Heart right ventricle (tissue), 16 donors: ENCODE measurements at regions not wholly inside any gene's neighbourhood (a gene's known extent, or its start where the extent isn't known, plus 50 kb on each side); places are given as distances from the start of the nearest gene placed in this dataset.

Source experiments
- ATAC-seq, 8 donors: fragments of 200-7000 bp; cut with Tn5 transposase; one replicate each; pipeline ENCODE4 v1.9.1; 2020; ENCODE audit warnings: mild to moderate bottlenecking in 8 of 8, moderate library complexity in 8 of 8, moderate number of reproducible peaks in 1 of 8
- DNase-seq, 2 donors: peaks; one replicate each; pipeline ENCODE4 v3.0.0-alpha.2; 2020
- H3K27ac ChIP-seq, 10 donors: fragments of 200-600 bp; sonication (generic) in 2 of 10; one replicate each; pipeline versions ENCODE4 v1.5.0 to v1.8.0; 2020 to 2022; ENCODE audit warnings: mild to moderate bottlenecking in 3 of 10
- H3K27me3 ChIP-seq, 7 donors: fragments of 200-600 bp; one replicate each; pipeline ENCODE4 v1.8.0; 2021 to 2022; ENCODE audit warnings: mild to moderate bottlenecking in 2 of 7
- H3K36me3 ChIP-seq, 9 donors: fragments of 200-600 bp; sonication (generic) in 1 of 9; one replicate each; pipeline versions ENCODE4 v1.5.0 to v1.8.0; 2020 to 2022; ENCODE audit warnings: mild to moderate bottlenecking in 2 of 9
- H3K4me1 ChIP-seq, 9 donors: fragments of 200-600 bp; sonication (generic) in 1 of 9; one replicate each; pipeline versions ENCODE4 v1.5.0 to v1.8.0; 2020 to 2022; ENCODE audit warnings: mild to moderate bottlenecking in 4 of 9
- H3K4me3 ChIP-seq, 10 donors: fragments of 200-600 bp; sonication (generic) in 2 of 10; one replicate each; pipeline versions ENCODE4 v1.5.0 to v1.8.0; 2020 to 2022; ENCODE audit warnings: mild to moderate bottlenecking in 7 of 10, moderate library complexity in 2 of 10
- H3K9me3 ChIP-seq, 11 donors: fragments of 200-600 bp in 10 of 11; sonication (generic) in 2 of 11; one replicate each; pipeline versions ENCODE4 v1.5.0 to v1.8.0; 2013 to 2022; ENCODE audit warnings: mild to moderate bottlenecking in 2 of 11, control low read depth in 1 of 11, moderate library complexity in 1 of 11
- CTCF ChIP-seq, 9 donors: fragments of 200-600 bp; sonication (generic) in 2 of 9; IDR thresholded peaks; one replicate each; pipeline versions ENCODE4 v1.5.0 to v1.8.0; 2021 to 2022; ENCODE audit warnings: antibody characterized with exemption in 9 of 9, mild to moderate bottlenecking in 5 of 9, moderate library complexity in 1 of 9
- WGBS, 2 donors: extraction: QIAGEN DNeasy Blood & Tissue Kit; methylation state at CpG; one replicate each; pipeline ENCODE4 v1.1.7; 2013; ENCODE audit warnings: inconsistent platforms in 1 of 2; 5-methylcytosine and 5-hydroxymethylcytosine counted together
- intact Hi-C, 10 donors: fragments of 100-400 bp; cut with DNase I; formaldehyde crosslinking; loops; one replicate each; pipeline versions ENCODE4 v1.11.1 to v1.14.2; 2022
- donor health status: Arrhythmogenic right ventricular cardiomyopathy.
- donor health status: ischemic (EF 13 %, LVEDD 7.1; RV severe dilation, severe dysfunction).
- donor health status: healthy with polysubstance abuse.
- donor health status: DM: no; HTN: yes; CAD: no.
- donor health status: DM: no; HTN: no; CAD: no.
- donor health status: ischemic (EF 25% LVEDD 6.9; RV normal size, moderate dysfunction).
- donor health status: ischemic (EF 25% LVEDD 5.7; RV mildly dilated, moderate dysfunction).
- donor health status: healthy.
- donor health status: DM: yes; HTN: yes; CAD: no.
- donor health status: Ischemic cardiomyopathy.
- donor health status: ischemic (EF 35%, LVEDD 5.7; RV mildly dilated, moderate dysfunction).
- donor health status: nonischemic (EF 11% LVEDD 7.7; RV severe dilation, severe dysfunction).
- donor health status: DM: yes; HTN: yes; CAD: no.
- donor health status: PGD.
- donor health status: ischemic (EF 29% LVEDD 5.4; RV normal size, mild dysfunction).
- donor health status: nonischemic (EF 23%, LVEDD 6.1; RV moderate dilation, normal function).

DNA sequence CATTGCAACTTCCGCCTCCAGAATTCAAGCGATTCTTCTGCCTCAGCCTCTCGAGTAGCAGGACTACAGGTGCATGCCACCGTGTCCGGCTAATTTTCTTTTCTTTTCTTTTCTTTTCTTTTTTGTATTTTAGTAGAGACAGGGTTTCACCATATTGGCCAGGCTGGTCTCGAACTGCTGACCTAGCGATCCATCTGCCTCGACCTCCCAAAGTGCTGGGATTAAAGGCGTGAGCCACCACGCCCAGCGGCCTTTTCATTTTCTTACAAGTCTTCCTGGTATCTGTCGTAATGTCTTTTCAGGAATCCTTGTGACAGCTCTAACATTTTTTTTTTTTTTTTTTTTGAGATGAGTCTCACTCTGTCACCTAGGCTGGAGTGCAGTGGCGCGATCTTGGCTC is 66.4 kb upstream of the EDAR start:
- no peak for DNase-seq

DNA sequence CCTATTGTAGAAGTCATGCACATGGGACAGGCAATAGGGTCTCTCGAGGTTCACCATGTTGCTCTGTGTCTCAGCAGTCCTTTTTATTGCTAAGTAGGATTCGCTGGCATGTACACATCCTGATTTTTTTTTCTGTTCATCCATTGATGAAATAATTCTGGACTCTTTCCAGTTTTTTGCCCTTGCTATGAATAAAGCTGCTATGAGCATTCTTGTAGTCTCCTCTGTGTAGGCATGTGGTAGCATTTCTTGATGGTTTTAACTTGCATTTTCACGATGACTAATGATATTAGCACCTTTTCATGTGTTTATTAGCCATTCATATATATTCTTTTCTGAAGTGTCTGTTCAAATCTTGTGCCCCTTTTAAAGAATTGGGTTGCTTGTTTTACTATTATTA is 65.8 kb upstream of the EDAR start:
- no peak overlapping the region for H3K27ac ChIP-seq
- peaks cover 0 to 23% (median 9%) of the 10 kb centered on the region in 9 donors for H3K4me1 ChIP-seq
- intact Hi-C loops, result no loop called here
- peaks cover 0 to 4% (median 0%) of the 10 kb centered on the region in 7 donors for H3K27me3 ChIP-seq
- WGBS, 2 donors, result 88% methylated on average over 3 of the region's 3 CpGs
- ATAC-seq (no peak), DNase-seq (no peak)
- no peak for TF ChIP-seq CTCF (IDR thresholded peaks at IDR 0.05)
- no peaks in the 10 kb centered on the region for H3K36me3 ChIP-seq
- no peaks in the 10 kb centered on the region for H3K9me3 ChIP-seq
- H3K4me3 ChIP-seq, result no peak overlapping the region

More for the DNA sequence above, 66.4 kb upstream of the EDAR start:
- H3K27me3 ChIP-seq, result peaks cover 0 to 4% (median 0%) of the 10 kb centered on the region in 7 donors
- H3K27ac ChIP-seq, result no peak overlapping the region
- WGBS, 2 donors, result 89 to 90% methylated on average over 14 of the region's 14 CpGs
- no peak for ATAC-seq
- no peaks in the 10 kb centered on the region for H3K9me3 ChIP-seq
- H3K4me1 ChIP-seq, result peaks cover 0 to 23% (median 9%) of the 10 kb centered on the region in 9 donors
- no peaks in the 10 kb centered on the region for H3K36me3 ChIP-seq
- no peak overlapping the region for H3K4me3 ChIP-seq
- intact Hi-C loops, result no loop called here
- TF ChIP-seq CTCF (IDR thresholded peaks at IDR 0.05), result no peak

DNA sequence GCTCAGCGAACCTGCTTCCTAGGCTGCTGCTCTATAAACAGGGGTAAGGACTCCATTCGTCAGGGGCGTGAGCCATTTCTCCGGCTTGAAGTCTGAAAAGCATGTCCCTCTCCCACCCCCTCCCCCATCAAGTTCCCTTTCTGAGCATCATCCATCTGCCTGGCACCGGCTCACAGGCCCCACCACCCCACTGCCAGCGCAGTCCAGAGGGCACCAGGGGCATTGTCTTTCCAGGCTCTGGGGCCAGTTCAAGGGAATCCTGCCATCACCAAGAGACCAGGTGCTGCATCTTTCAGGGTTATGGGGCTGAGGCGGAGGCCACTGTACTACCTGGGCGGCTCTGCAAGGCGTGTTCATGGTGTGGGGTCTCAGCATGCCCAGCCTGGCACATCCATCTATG is 64.7 kb upstream of the EDAR start:
- H3K36me3 ChIP-seq, result no peaks in the 10 kb centered on the region
- 94% methylated on average over 9 of the region's 9 CpGs for WGBS, 2 donors
- TF ChIP-seq CTCF (IDR thresholded peaks at IDR 0.05), result no peak
- no peaks in the 10 kb centered on the region for H3K9me3 ChIP-seq
- H3K27me3 ChIP-seq, result no peaks in the 10 kb centered on the region
- no peak overlapping the region for H3K27ac ChIP-seq
- DNase-seq (no peak), ATAC-seq (no peak)
- H3K4me3 ChIP-seq, result no peak overlapping the region
- peaks cover 0 to 12% (median 3%) of the 10 kb centered on the region in 9 donors for H3K4me1 ChIP-seq
- intact Hi-C loops, result no loop called here

DNA sequence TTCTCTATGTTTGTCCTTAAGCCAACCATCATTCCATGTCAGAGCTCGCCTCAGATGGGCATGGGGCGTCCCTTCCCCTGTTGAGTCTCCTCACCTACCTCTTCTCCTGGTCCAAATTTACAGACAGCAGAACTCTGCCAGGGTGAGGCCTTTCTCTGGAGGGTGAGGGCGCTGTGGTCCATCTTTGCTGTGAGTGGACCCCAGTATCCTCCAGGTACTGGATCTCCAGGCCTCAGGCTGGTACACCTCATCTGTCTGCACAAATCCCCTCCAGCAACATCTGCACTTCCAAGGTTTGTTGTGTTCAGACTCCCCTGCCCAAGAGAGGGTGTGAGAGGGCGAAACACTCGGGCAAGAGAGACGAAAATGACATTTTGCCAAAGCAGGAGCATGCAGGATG is 63.9 kb upstream of the EDAR start:
- ATAC-seq (no peak), DNase-seq (no peak)
- WGBS, 2 donors, result 89 to 97% methylated on average over 6 of the region's 6 CpGs
- no peaks in the 10 kb centered on the region for H3K36me3 ChIP-seq
- TF ChIP-seq CTCF (IDR thresholded peaks at IDR 0.05), result no peak
- peaks cover 0 to 4% (median 0%) of the 10 kb centered on the region in 9 donors for H3K4me1 ChIP-seq
- intact Hi-C loops, result no loop called here
- no peak overlapping the region for H3K27ac ChIP-seq
- H3K4me3 ChIP-seq, result no peak overlapping the region
- H3K9me3 ChIP-seq, result no peaks in the 10 kb centered on the region
- H3K27me3 ChIP-seq, result no peaks in the 10 kb centered on the region
